GM23338 (cell line): ENCODE measurements at regions not wholly inside any gene's neighbourhood (a gene's known extent, or its start where the extent isn't known, plus 50 kb on each side); places are given as distances from the start of the nearest gene placed in this dataset.

Experiments used
- ATAC-seq: fragments of 200-7000 bp; cut with Tn5 transposase; 3 replicates; pipeline ENCODE4 v1.9.1; 2020
- DNase-seq: peaks from one replicate; pipeline ENCODE4 v3.0.0-alpha.2; 2015; ENCODE audit warnings: low spot score
- H2AFZ ChIP-seq: fragments of 200-600 bp; sonication (generic); 2 replicates; pipeline ENCODE4 v1.8.0; 2016; ENCODE audit warnings: antibody characterized with exemption, mild to moderate bottlenecking, moderate library complexity
- H3F3A ChIP-seq: fragments of 200-600 bp; sonication (generic); replicated peaks from 2 replicates; pipeline ENCODE4 v1.8.0; 2017; ENCODE audit warnings: antibody characterized with exemption, mixed run types, low read depth
- H3K27ac ChIP-seq: fragments of 200-600 bp; sonication (generic); 2 replicates; pipeline ENCODE4 v1.6.1; 2016; ENCODE audit warnings: low read depth
- H3K27me3 ChIP-seq: fragments of 200-600 bp; sonication (generic); 2 replicates; pipeline ENCODE4 v1.8.0; 2016; ENCODE audit warnings: mild to moderate bottlenecking, mixed run types, moderate library complexity; ENCODE audit not compliant: insufficient read depth
- H3K36me3 ChIP-seq: fragments of 200-600 bp; sonication (generic); 2 replicates; pipeline ENCODE4 v1.8.0; 2016; ENCODE audit warnings: mild to moderate bottlenecking; ENCODE audit not compliant: insufficient read depth
- H3K4me1 ChIP-seq: fragments of 200-600 bp; sonication (generic); 2 replicates; pipeline ENCODE4 v1.8.0; 2016; ENCODE audit warnings: mild to moderate bottlenecking, moderate library complexity; ENCODE audit not compliant: insufficient read depth
- H3K4me2 ChIP-seq: fragments of 200-600 bp; sonication (generic); 2 replicates; pipeline ENCODE4 v1.7.1; 2017; ENCODE audit warnings: mixed run types
- H3K4me3 ChIP-seq: fragments of 200-600 bp; sonication (generic); 2 replicates; pipeline ENCODE4 v1.6.1; 2016; ENCODE audit warnings: mixed run types
- H3K79me2 ChIP-seq: fragments of 200-600 bp; sonication (generic); replicated peaks from 2 replicates; pipeline ENCODE4 v1.8.0; 2017; ENCODE audit warnings: mild to moderate bottlenecking; ENCODE audit not compliant: insufficient read depth
- H3K9me2 ChIP-seq: fragments of 200-600 bp; sonication (generic); 2 replicates; pipeline ENCODE4 v1.8.0; 2017; ENCODE audit not compliant: insufficient read depth
- H4K20me1 ChIP-seq: fragments of 200-600 bp; sonication (generic); replicated peaks from 2 replicates; pipeline ENCODE4 v1.8.0; 2017; ENCODE audit warnings: mild to moderate bottlenecking; ENCODE audit not compliant: insufficient read depth
- H3K27ac Mint-ChIP-seq: 2 replicates; pipeline ENCODE4 v1.8.0; 2020; ENCODE audit warnings: inconsistent platforms, mild to moderate bottlenecking, moderate library complexity, mixed read lengths
- H3K27me3 Mint-ChIP-seq: 3 replicates; pipeline ENCODE4 v1.8.0; 2022; ENCODE audit warnings: low read depth, mild to moderate bottlenecking, moderate library complexity, mixed read lengths, inconsistent platforms; ENCODE audit not compliant: insufficient read depth, poor library complexity
- H3K36me3 Mint-ChIP-seq: 3 replicates; pipeline ENCODE4 v1.8.0; 2021; ENCODE audit warnings: low read depth, mild to moderate bottlenecking, inconsistent platforms, moderate library complexity, mixed read lengths
- H3K4me1 Mint-ChIP-seq: 3 replicates; pipeline ENCODE4 v1.8.0; 2020; ENCODE audit warnings: mild to moderate bottlenecking, inconsistent platforms, mixed read lengths
- H3K4me3 Mint-ChIP-seq: 3 replicates; pipeline ENCODE4 v1.8.0; 2021; ENCODE audit warnings: moderate library complexity, mild to moderate bottlenecking, inconsistent platforms, mixed read lengths
- H3K9me3 Mint-ChIP-seq: 3 replicates; pipeline ENCODE4 v1.8.0; 2020; ENCODE audit warnings: moderate library complexity, mild to moderate bottlenecking, inconsistent platforms, mixed read lengths
- CREB1 ChIP-seq: fragments of 250-450 bp; sonication (Bioruptor Pico); IDR thresholded peaks from 2 replicates; pipeline ENCODE4 v1.5.0; 2020; ENCODE audit warnings: low read depth, mild to moderate bottlenecking, moderate library complexity
- CTCF ChIP-seq, 2 experiments: fragments of 200-600 bp in 1 of 2; sonication (generic) in 1 of 2; conservative IDR thresholded peaks; 2 replicates each; pipeline versions ENCODE4 v1.5.1 to v1.6.1; 2016 to 2017; ENCODE audit warnings: antibody characterized with exemption in 2 of 2, low read depth in 2 of 2, mild to moderate bottlenecking in 2 of 2, moderate library complexity in 1 of 2
- EZH2 ChIP-seq: fragments of 200-600 bp; sonication (generic); IDR thresholded peaks from one replicate; pipeline ENCODE4 v1.8.0; 2017; ENCODE audit warnings: antibody characterized with exemption, mild to moderate bottlenecking, low read depth; ENCODE audit not compliant: unreplicated experiment
- EZH2phosphoT487 ChIP-seq: fragments of 200-600 bp; sonication (generic); IDR thresholded peaks from one replicate; pipeline ENCODE4 v1.8.1; 2018; ENCODE audit warnings: antibody characterized with exemption; ENCODE audit not compliant: unreplicated experiment
- JUNB ChIP-seq: IDR thresholded peaks from one replicate; pipeline ENCODE4 v1.6.1; 2016; ENCODE audit warnings: antibody characterized with exemption; ENCODE audit not compliant: unreplicated experiment
- NANOG ChIP-seq: IDR thresholded peaks from 2 replicates; pipeline ENCODE4 v1.6.1; 2016; ENCODE audit warnings: antibody characterized with exemption, borderline replicate concordance
- POLR2AphosphoS5 ChIP-seq: IDR thresholded peaks from 2 replicates; pipeline ENCODE4 v1.6.1; 2016; ENCODE audit warnings: antibody characterized with exemption, low read depth
- STAT1 ChIP-seq: IDR thresholded peaks from one replicate; pipeline ENCODE4 v1.6.1; 2016; ENCODE audit warnings: antibody characterized with exemption; ENCODE audit not compliant: unreplicated experiment
- ZNF114 ChIP-seq: fragments of 250-450 bp; sonication (Bioruptor Pico); IDR thresholded peaks from 2 replicates; pipeline ENCODE4 v1.5.0; 2020; ENCODE audit warnings: mild to moderate bottlenecking, moderate library complexity
- ZNF331 ChIP-seq: fragments of 250-450 bp; sonication (Bioruptor Pico); IDR thresholded peaks from 2 replicates; pipeline ENCODE4 v1.5.0; 2020; ENCODE audit warnings: low read depth, mild to moderate bottlenecking, moderate library complexity
- TF ChIP-seq, protein P1 (sequence below): IDR thresholded peaks from 2 replicates; pipeline ENCODE4 v1.6.1; 2016; ENCODE audit warnings: antibody characterized with exemption
- TF ChIP-seq, protein P2 (sequence below): fragments of 250-450 bp; sonication (Bioruptor Pico); IDR thresholded peaks from 2 replicates; pipeline ENCODE4 v1.5.0; 2020; ENCODE audit warnings: mild to moderate bottlenecking, moderate library complexity
- TF ChIP-seq, protein P3 (sequence below): IDR thresholded peaks from one replicate; pipeline ENCODE4 v1.6.1; 2018; ENCODE audit warnings: antibody characterized with exemption; ENCODE audit not compliant: unreplicated experiment

- no peaks in the 10 kb centered on the region for H3K27me3 Mint-ChIP-seq
- Histone ChIP-seq H2AFZ (no peak overlapping the region; the same call in 1 of the 2 replicates), H3F3A (no peaks in the 10 kb centered on the region), H3K4me2 (no peak overlapping the region), H3K4me3 (no peak overlapping the region), H3K79me2 (no peaks in the 10 kb centered on the region), H3K36me3 (no peaks in the 10 kb centered on the region), H3K27me3 (no peaks in the 10 kb centered on the region), H4K20me1 (peaks cover 2% of the 10 kb centered on the region; the same call in 1 of the 2 replicates), H3K27ac (no peak overlapping the region), H3K9me2 (0 out of 2 replicates have a peak, but pooled peaks cover 3% of the 10 kb centered on the region), H3K4me1 (peaks cover 5% of the 10 kb centered on the region; the same call in 1 of the 2 replicates)
- peaks cover 8% of the 10 kb centered on the region; the same call in 2 of the 3 replicates for H3K4me1 Mint-ChIP-seq
- no peak overlapping the region for H3K4me3 Mint-ChIP-seq
- no peaks in the 10 kb centered on the region; the same call in 2 of the 3 replicates for H3K9me3 Mint-ChIP-seq
- no peak for ATAC-seq
- no peak for DNase-seq
- H3K27ac Mint-ChIP-seq = no peak overlapping the region
- TF ChIP-seq STAT1 (no peak), NANOG (no peak), EZH2phosphoT487 (no peak), ZNF114 (no peak), CTCF (conservative IDR thresholded peaks at IDR 0.05; ENCODE audit: low read depth in 2 of 2) (no peak), CREB1 (CRISPR knock-in tag) (no peak), EZH2 (no peak), ZNF331 (CRISPR knock-in tag) (no peak), JUNB (no peak), POLR2AphosphoS5 (no peak)
- TF ChIP-seq, protein P1, sequence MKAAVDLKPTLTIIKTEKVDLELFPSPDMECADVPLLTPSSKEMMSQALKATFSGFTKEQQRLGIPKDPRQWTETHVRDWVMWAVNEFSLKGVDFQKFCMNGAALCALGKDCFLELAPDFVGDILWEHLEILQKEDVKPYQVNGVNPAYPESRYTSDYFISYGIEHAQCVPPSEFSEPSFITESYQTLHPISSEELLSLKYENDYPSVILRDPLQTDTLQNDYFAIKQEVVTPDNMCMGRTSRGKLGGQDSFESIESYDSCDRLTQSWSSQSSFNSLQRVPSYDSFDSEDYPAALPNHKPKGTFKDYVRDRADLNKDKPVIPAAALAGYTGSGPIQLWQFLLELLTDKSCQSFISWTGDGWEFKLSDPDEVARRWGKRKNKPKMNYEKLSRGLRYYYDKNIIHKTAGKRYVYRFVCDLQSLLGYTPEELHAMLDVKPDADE = no peak
- TF ChIP-seq, protein P2, sequence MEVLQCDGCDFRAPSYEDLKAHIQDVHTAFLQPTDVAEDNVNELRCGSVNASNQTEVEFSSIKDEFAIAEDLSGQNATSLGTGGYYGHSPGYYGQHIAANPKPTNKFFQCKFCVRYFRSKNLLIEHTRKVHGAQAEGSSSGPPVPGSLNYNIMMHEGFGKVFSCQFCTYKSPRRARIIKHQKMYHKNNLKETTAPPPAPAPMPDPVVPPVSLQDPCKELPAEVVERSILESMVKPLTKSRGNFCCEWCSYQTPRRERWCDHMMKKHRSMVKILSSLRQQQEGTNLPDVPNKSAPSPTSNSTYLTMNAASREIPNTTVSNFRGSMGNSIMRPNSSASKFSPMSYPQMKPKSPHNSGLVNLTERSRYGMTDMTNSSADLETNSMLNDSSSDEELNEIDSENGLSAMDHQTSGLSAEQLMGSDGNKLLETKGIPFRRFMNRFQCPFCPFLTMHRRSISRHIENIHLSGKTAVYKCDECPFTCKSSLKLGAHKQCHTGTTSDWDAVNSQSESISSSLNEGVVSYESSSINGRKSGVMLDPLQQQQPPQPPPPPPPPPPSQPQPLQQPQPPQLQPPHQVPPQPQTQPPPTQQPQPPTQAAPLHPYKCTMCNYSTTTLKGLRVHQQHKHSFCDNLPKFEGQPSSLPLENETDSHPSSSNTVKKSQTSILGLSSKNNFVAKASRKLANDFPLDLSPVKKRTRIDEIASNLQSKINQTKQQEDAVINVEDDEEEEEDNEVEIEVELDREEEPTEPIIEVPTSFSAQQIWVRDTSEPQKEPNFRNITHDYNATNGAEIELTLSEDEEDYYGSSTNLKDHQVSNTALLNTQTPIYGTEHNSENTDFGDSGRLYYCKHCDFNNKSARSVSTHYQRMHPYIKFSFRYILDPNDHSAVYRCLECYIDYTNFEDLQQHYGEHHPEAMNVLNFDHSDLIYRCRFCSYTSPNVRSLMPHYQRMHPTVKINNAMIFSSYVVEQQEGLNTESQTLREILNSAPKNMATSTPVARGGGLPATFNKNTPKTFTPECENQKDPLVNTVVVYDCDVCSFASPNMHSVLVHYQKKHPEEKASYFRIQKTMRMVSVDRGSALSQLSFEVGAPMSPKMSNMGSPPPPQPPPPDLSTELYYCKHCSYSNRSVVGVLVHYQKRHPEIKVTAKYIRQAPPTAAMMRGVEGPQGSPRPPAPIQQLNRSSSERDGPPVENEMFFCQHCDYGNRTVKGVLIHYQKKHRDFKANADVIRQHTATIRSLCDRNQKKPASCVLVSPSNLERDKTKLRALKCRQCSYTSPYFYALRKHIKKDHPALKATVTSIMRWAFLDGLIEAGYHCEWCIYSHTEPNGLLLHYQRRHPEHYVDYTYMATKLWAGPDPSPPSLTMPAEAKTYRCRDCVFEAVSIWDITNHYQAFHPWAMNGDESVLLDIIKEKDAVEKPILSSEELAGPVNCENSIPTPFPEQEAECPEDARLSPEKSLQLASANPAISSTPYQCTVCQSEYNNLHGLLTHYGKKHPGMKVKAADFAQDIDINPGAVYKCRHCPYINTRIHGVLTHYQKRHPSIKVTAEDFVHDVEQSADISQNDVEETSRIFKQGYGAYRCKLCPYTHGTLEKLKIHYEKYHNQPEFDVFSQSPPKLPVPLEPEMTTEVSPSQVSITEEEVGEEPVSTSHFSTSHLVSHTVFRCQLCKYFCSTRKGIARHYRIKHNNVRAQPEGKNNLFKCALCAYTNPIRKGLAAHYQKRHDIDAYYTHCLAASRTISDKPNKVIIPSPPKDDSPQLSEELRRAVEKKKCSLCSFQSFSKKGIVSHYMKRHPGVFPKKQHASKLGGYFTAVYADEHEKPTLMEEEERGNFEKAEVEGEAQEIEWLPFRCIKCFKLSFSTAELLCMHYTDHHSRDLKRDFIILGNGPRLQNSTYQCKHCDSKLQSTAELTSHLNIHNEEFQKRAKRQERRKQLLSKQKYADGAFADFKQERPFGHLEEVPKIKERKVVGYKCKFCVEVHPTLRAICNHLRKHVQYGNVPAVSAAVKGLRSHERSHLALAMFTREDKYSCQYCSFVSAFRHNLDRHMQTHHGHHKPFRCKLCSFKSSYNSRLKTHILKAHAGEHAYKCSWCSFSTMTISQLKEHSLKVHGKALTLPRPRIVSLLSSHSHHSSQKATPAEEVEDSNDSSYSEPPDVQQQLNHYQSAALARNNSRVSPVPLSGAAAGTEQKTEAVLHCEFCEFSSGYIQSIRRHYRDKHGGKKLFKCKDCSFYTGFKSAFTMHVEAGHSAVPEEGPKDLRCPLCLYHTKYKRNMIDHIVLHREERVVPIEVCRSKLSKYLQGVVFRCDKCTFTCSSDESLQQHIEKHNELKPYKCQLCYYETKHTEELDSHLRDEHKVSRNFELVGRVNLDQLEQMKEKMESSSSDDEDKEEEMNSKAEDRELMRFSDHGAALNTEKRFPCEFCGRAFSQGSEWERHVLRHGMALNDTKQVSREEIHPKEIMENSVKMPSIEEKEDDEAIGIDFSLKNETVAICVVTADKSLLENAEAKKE (CRISPR knock-in tag) = no peak
- TF ChIP-seq, protein P3, sequence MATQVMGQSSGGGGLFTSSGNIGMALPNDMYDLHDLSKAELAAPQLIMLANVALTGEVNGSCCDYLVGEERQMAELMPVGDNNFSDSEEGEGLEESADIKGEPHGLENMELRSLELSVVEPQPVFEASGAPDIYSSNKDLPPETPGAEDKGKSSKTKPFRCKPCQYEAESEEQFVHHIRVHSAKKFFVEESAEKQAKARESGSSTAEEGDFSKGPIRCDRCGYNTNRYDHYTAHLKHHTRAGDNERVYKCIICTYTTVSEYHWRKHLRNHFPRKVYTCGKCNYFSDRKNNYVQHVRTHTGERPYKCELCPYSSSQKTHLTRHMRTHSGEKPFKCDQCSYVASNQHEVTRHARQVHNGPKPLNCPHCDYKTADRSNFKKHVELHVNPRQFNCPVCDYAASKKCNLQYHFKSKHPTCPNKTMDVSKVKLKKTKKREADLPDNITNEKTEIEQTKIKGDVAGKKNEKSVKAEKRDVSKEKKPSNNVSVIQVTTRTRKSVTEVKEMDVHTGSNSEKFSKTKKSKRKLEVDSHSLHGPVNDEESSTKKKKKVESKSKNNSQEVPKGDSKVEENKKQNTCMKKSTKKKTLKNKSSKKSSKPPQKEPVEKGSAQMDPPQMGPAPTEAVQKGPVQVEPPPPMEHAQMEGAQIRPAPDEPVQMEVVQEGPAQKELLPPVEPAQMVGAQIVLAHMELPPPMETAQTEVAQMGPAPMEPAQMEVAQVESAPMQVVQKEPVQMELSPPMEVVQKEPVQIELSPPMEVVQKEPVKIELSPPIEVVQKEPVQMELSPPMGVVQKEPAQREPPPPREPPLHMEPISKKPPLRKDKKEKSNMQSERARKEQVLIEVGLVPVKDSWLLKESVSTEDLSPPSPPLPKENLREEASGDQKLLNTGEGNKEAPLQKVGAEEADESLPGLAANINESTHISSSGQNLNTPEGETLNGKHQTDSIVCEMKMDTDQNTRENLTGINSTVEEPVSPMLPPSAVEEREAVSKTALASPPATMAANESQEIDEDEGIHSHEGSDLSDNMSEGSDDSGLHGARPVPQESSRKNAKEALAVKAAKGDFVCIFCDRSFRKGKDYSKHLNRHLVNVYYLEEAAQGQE = no peak
- H3K36me3 Mint-ChIP-seq = no peaks in the 10 kb centered on the region
Observed at GRCh38 chr2:59724746-59725145, 828.7 kb downstream of the BCL11A start.
